Osteoblast (primary cell): ENCODE measurements at regions not wholly inside any gene's neighbourhood (a gene's known extent, or its start where the extent isn't known, plus 50 kb on each side); places are given as distances from the start of the nearest gene placed in this dataset.

Experiments used
- DNase-seq: peaks from one replicate; pipeline ENCODE4 v3.0.0; 2011; ENCODE audit warnings: low spot score, mixed read lengths; ENCODE audit not compliant: insufficient read length; ENCODE audit errors: missing footprints
- H2AFZ ChIP-seq: 2 replicates; pipeline ENCODE4 v1.6.0; 2011; ENCODE audit warnings: mild to moderate bottlenecking, low read length
- H3K27ac ChIP-seq: 2 replicates; pipeline ENCODE4 v1.5.1; 2011; ENCODE audit warnings: mild to moderate bottlenecking, low read depth, low read length, moderate library complexity
- H3K27me3 ChIP-seq: 2 replicates; pipeline ENCODE4 v1.6.0; 2012; ENCODE audit warnings: mild to moderate bottlenecking, control low read depth, inconsistent platforms, low read length, moderate library complexity; ENCODE audit not compliant: insufficient read depth
- H3K36me3 ChIP-seq: 2 replicates; pipeline ENCODE4 v1.5.1; 2011; ENCODE audit warnings: mild to moderate bottlenecking, low read length, control low read depth, moderate library complexity; ENCODE audit not compliant: insufficient read depth
- H3K4me1 ChIP-seq: 2 replicates; pipeline ENCODE4 v1.5.1; 2011; ENCODE audit warnings: mild to moderate bottlenecking, low read length, control low read depth, moderate library complexity; ENCODE audit not compliant: insufficient read depth
- H3K4me2 ChIP-seq: 2 replicates; pipeline ENCODE4 v1.6.0; 2011; ENCODE audit warnings: mild to moderate bottlenecking, low read length; ENCODE audit not compliant: insufficient read depth
- H3K4me3 ChIP-seq: fragments of 200-600 bp; sonication (generic); 3 replicates; pipeline ENCODE4 v1.5.1; 2012; ENCODE audit warnings: mild to moderate bottlenecking, low read length, inconsistent platforms; ENCODE audit not compliant: insufficient read depth
- H3K79me2 ChIP-seq: 2 replicates; pipeline ENCODE4 v1.6.0; 2012; ENCODE audit warnings: mild to moderate bottlenecking, low read length, control low read depth, inconsistent platforms; ENCODE audit not compliant: insufficient read depth
- H3K9me3 ChIP-seq: 2 replicates; pipeline ENCODE4 v1.5.1; 2011; ENCODE audit warnings: low read depth, low read length, control low read depth
- H4K20me1 ChIP-seq: 2 replicates; pipeline ENCODE4 v1.6.0; 2012; ENCODE audit warnings: mild to moderate bottlenecking, low read length, control low read depth; ENCODE audit not compliant: insufficient read depth
- CTCF ChIP-seq: IDR thresholded peaks from 2 replicates; pipeline ENCODE4 v1.5.1; 2011; ENCODE audit warnings: mild to moderate bottlenecking, low read depth, low read length, moderate library complexity; ENCODE audit errors: extremely low read depth

- no peaks in the 10 kb centered on the region for H3K36me3 ChIP-seq
- no peak overlapping the region for H3K4me2 ChIP-seq
- H2AFZ ChIP-seq: no peak overlapping the region
- H3K79me2 ChIP-seq: no peaks in the 10 kb centered on the region
- TF ChIP-seq CTCF: no peak
- H4K20me1 ChIP-seq: no peaks in the 10 kb centered on the region
- H3K27ac ChIP-seq: no peak overlapping the region
- no peaks in the 10 kb centered on the region for H3K4me1 ChIP-seq
- H3K27me3 ChIP-seq: no peaks in the 10 kb centered on the region
- no peaks in the 10 kb centered on the region for H3K9me3 ChIP-seq
- H3K4me3 ChIP-seq: no peak overlapping the region
- DNase-seq: no peak
Measured at GRCh38 chr19:56947206-56947605, 106.7 kb upstream of the PEG3 start.

- H3K4me1 ChIP-seq: no peaks in the 10 kb centered on the region
- no peak for DNase-seq
- no peak overlapping the region for H3K4me2 ChIP-seq
- H4K20me1 ChIP-seq: no peaks in the 10 kb centered on the region
- H3K9me3 ChIP-seq: no peaks in the 10 kb centered on the region
- H3K36me3 ChIP-seq: no peaks in the 10 kb centered on the region
- H3K79me2 ChIP-seq: no peaks in the 10 kb centered on the region
- no peak overlapping the region for H2AFZ ChIP-seq
- no peak for TF ChIP-seq CTCF
- no peak overlapping the region for H3K27ac ChIP-seq
- no peaks in the 10 kb centered on the region for H3K27me3 ChIP-seq
- H3K4me3 ChIP-seq: no peak overlapping the region
Measured at GRCh38 chr19:56949626-56950025, 109.1 kb upstream of the PEG3 start.

GRCh38 chr19:56951672-56952071, 111.1 kb upstream of the PEG3 start:
- H3K4me2 ChIP-seq: no peak overlapping the region
- H3K9me3 ChIP-seq: no peaks in the 10 kb centered on the region
- DNase-seq: no peak
- no peaks in the 10 kb centered on the region for H3K36me3 ChIP-seq
- H3K27me3 ChIP-seq: no peaks in the 10 kb centered on the region
- no peak overlapping the region for H3K4me3 ChIP-seq
- no peak overlapping the region for H3K27ac ChIP-seq
- no peaks in the 10 kb centered on the region for H4K20me1 ChIP-seq
- H2AFZ ChIP-seq: no peak overlapping the region
- no peaks in the 10 kb centered on the region for H3K79me2 ChIP-seq
- no peak for TF ChIP-seq CTCF
- H3K4me1 ChIP-seq: no peaks in the 10 kb centered on the region

- no peak overlapping the region for H3K4me2 ChIP-seq
- no peaks in the 10 kb centered on the region for H3K79me2 ChIP-seq
- H3K27me3 ChIP-seq: no peaks in the 10 kb centered on the region
- no peak overlapping the region for H2AFZ ChIP-seq
- peaks cover under 1% of the 10 kb centered on the region for H3K9me3 ChIP-seq
- no peak overlapping the region for H3K4me3 ChIP-seq
- no peaks in the 10 kb centered on the region for H3K36me3 ChIP-seq
- no peak for TF ChIP-seq CTCF
- DNase-seq: no peak
- no peaks in the 10 kb centered on the region for H3K4me1 ChIP-seq
- H4K20me1 ChIP-seq: no peaks in the 10 kb centered on the region
- H3K27ac ChIP-seq: no peak overlapping the region
Measured at GRCh38 chr19:56953470-56953869, 112.9 kb upstream of the PEG3 start.
